HG02623 (cell line): ENCODE measurements at regions not wholly inside any gene's neighbourhood (a gene's known extent, or its start where the extent isn't known, plus 50 kb on each side); places are given as distances from the start of the nearest gene placed in this dataset.
"Not testable (repeated sequence)": the region's sequence is repeated elsewhere in the genome, so short reads cannot be mapped to it uniquely, and the experiment has no call there.

Experiments
- ATAC-seq: cut with Tn5 transposase; IDR thresholded peaks from one replicate; pipeline ENCODE4 v1.9.1; 2021; ENCODE audit warnings: moderate library complexity; ENCODE audit not compliant: unreplicated experiment

- no peak for ATAC-seq
These were observed 251.7 kb downstream of the TSN start for GRCh38 chr2:122007126-122007525.

- ATAC-seq, result no peak
These were observed 252.1 kb downstream of the TSN start for GRCh38 chr2:122007577-122007976.

- ATAC-seq, result no peak
These were observed 254.1 kb downstream of the TSN start for GRCh38 chr2:122009561-122009960.

- ATAC-seq, result no peak
These were observed 256.2 kb downstream of the TSN start for GRCh38 chr2:122011493-122012270.

- no peak for ATAC-seq
These were observed 263.3 kb downstream of the TSN start for GRCh38 chr2:122018736-122019135.

GRCh38 chr2:122019724-122020123 is 264.3 kb downstream of the TSN start:
- ATAC-seq, result no peak

- no peak for ATAC-seq
These were observed 264.9 kb downstream of the TSN start for GRCh38 chr2:122020377-122020776.

GRCh38 chr2:122021941-122022340 is 266.5 kb downstream of the TSN start:
- no peak for ATAC-seq

- no peak for ATAC-seq
These were observed 267.1 kb downstream of the TSN start for GRCh38 chr2:122022531-122022930.

- no peak for ATAC-seq
These were observed 267.8 kb downstream of the TSN start for GRCh38 chr2:122023059-122023864.

GRCh38 chr2:122027510-122028217 is 272.2 kb downstream of the TSN start:
- no peak for ATAC-seq

GRCh38 chr2:122028371-122029100 is 273.1 kb downstream of the TSN start:
- no peak for ATAC-seq

- no peak for ATAC-seq
These were observed 274.0 kb downstream of the TSN start for GRCh38 chr2:122029456-122029855.

- ATAC-seq, result no peak
These were observed 274.5 kb downstream of the TSN start for GRCh38 chr2:122029945-122030344.

- no peak for ATAC-seq
These were observed 276.3 kb downstream of the TSN start for GRCh38 chr2:122031544-122032263.

- ATAC-seq, result no peak
These were observed 276.8 kb downstream of the TSN start for GRCh38 chr2:122032264-122032645.

GRCh38 chr2:122033778-122034177 is 278.3 kb downstream of the TSN start:
- no peak for ATAC-seq

- no peak for ATAC-seq
These were observed 278.9 kb downstream of the TSN start for GRCh38 chr2:122034344-122034743.

- no peak for ATAC-seq
These were observed 279.3 kb downstream of the TSN start for GRCh38 chr2:122034777-122035176.

GRCh38 chr2:122038816-122039215 is 283.4 kb downstream of the TSN start:
- not testable (repeated sequence) for ATAC-seq
